ENCODE measurements at regions not wholly inside any gene's neighbourhood (a gene's known extent, or its start where the extent isn't known, plus 50 kb on each side); places are given as distances from the start of the nearest gene placed in this dataset.

GRCh38 chr7:93013446-93014061 lies 104.2 kb downstream of the SAMD9 start:
- ATAC-seq (no peak), DNase-seq (no peak)
- no peak overlapping the region for H3K4me3 ChIP-seq
- H3K27ac ChIP-seq: no peak overlapping the region
- intact Hi-C loops (cut with DNase I): no loop called here
- no peaks in the 10 kb centered on the region for H3K27me3 ChIP-seq
- H3K4me1 ChIP-seq: peaks cover 0 to 8% of the 10 kb centered on the region in 2 donors
- H3K36me3 ChIP-seq: no peaks in the 10 kb centered on the region
- TF ChIP-seq CTCF (IDR thresholded peaks at IDR 0.05): no peak
- no peaks in the 10 kb centered on the region for H3K9me3 ChIP-seq

DNA sequence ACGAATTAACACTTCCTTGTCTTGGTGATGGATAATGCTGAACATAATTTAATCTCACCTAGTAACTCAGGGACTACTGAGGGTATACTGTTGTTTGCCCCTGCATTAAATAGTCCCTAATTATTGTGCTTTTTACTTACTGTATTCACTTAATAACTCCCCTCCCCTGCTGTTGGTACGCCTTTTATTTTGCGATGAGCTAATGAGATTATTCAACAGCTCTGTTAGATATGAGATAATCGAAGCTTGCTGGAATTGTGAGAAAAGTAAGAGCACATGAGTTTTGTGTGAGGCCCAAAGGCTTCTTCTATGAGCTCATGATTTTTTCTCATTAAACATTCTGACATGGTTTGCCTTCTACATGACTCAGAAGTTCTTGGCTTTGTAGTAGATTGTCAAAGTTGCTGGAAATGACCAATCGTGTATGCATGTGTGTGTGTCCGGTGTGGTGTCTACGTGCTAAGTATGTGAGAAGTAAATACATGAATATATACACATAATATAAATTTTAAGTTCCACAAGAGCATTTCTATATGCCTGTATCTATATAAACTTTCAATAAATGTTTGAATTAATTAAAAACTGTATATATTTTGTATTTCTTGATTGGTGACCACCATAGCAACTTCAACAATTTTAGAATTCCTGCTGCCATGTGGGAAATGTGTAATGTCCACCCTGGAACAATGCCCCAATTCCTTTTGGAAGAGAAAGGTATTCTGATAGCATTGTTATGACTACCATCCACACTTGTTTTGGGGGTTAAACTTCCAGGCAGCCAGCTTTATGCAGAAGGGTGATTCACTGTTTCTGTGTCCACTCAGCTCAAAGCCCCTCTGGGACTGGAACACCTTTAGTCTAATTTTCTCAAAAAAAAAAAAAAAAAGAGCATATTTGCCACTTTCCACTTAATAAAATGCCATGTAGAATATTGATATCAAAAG lies 106.2 kb downstream of the SAMD9 start:
- TF ChIP-seq CTCF (IDR thresholded peaks at IDR 0.05): no peak
- intact Hi-C loops (cut with DNase I): no loop called here
- H3K36me3 ChIP-seq: no peaks in the 10 kb centered on the region

DNA sequence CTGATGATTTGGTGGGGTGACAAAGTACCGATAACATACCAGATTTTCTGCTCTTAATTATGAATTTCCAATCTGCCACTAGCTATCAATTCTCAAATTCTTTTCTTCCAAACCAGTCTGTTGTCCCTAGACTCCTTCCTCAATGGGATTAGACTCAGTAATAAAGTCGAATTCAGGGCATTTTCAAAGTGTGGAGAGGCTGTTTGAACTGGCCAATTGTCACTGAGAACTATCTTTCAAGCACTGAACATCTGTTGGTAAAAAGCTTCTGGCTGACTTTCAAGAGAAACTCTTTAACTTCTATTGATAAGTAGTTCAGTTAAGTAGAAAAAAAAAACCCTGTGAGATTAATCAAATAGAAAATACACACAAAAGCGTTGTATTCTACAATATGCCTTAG lies 108.9 kb downstream of the SAMD9 start:
- intact Hi-C loops (cut with DNase I): no loop called here
- no peaks in the 10 kb centered on the region for H3K36me3 ChIP-seq
- ATAC-seq: no peak

More for the DNA sequence above, 106.2 kb downstream of the SAMD9 start:
- DNase-seq: no peak
- H3K4me1 ChIP-seq: peaks cover 0 to 8% of the 10 kb centered on the region in 2 donors
- H3K9me3 ChIP-seq: no peaks in the 10 kb centered on the region
- peak; percentile 47 for ATAC-seq
- H3K4me3 ChIP-seq: no peak overlapping the region
- no peaks in the 10 kb centered on the region for H3K27me3 ChIP-seq
- H3K27ac ChIP-seq: no peak overlapping the region

DNA sequence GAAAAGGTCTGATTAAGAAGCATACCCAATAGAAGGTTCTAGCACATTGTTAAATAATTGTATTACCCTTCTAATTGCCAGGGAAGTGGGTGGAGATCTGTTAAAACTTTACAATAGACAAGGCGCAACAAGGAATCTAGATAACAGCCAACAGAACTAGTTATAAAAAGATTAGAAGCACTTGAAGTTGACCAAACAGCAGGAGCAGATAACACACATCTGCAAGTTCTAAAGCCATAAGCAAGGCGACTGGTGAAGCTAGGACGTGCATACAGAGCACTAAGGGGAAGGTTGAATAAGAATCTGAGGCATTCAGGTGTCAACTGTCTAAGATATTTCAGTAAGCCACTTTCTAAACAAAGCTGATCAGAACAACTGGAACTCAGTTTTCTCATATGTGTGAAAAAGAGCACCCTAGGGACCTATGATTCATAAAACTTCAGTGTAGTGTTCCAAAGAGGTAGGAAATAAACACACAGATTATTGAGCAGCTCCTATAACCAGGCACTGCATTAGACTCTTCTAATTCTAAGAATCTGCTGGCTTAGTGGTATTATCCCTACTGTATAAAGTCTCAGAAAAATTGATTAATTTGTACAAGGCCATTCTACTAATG lies 111.2 kb downstream of the SAMD9 start:
- Histone ChIP-seq H3K36me3 (no peaks in the 10 kb centered on the region), H3K9me3 (no peaks in the 10 kb centered on the region), H3K4me1 (no peaks in the 10 kb centered on the region), H3K27ac (no peak overlapping the region), H3K27me3 (no peaks in the 10 kb centered on the region), H3K4me3 (no peak overlapping the region)
- intact Hi-C loops (cut with DNase I): no loop called here
- TF ChIP-seq CTCF (IDR thresholded peaks at IDR 0.05): no peak
- ATAC-seq (no peak), DNase-seq (no peak)

More for the DNA sequence above, 108.9 kb downstream of the SAMD9 start:
- Histone ChIP-seq H3K27ac (no peak overlapping the region), H3K4me1 (no peaks in the 10 kb centered on the region), H3K27me3 (no peaks in the 10 kb centered on the region), H3K9me3 (no peaks in the 10 kb centered on the region), H3K4me3 (no peak overlapping the region)
- DNase-seq: no peak
- TF ChIP-seq CTCF (IDR thresholded peaks at IDR 0.05): no peak

- H3K4me3 ChIP-seq: no peak overlapping the region
- H3K27ac ChIP-seq: no peak overlapping the region
- ATAC-seq: no peak
- no peak for DNase-seq
- no peaks in the 10 kb centered on the region for H3K4me1 ChIP-seq
- intact Hi-C loops (cut with DNase I): no loop called here
- H3K27me3 ChIP-seq: no peaks in the 10 kb centered on the region
- H3K9me3 ChIP-seq: no peaks in the 10 kb centered on the region
- H3K36me3 ChIP-seq: no peaks in the 10 kb centered on the region
- TF ChIP-seq CTCF (IDR thresholded peaks at IDR 0.05): no peak
These were observed 112.9 kb downstream of the SAMD9 start for GRCh38 chr7:93004906-93005305.
